K562 (cell line): ENCODE measurements at regions not wholly inside any gene's neighbourhood (a gene's known extent, or its start where the extent isn't known, plus 50 kb on each side); places are given as distances from the start of the nearest gene placed in this dataset.

Experiments used
- BCLAF1 ChIP-seq, 2 experiments: fragments of 450-650 bp in 1 of 2; IDR thresholded peaks; 2 replicates each; pipeline ENCODE4 v1.6.1; 2011 to 2017; ENCODE audit warnings: low read depth in 2 of 2, antibody characterized with exemption in 1 of 2, borderline replicate concordance in 1 of 2, low read length in 1 of 2, mild to moderate bottlenecking in 1 of 2, mixed read lengths in 1 of 2; ENCODE audit not compliant: control insufficient read depth in 1 of 2
- CC2D1A ChIP-seq: fragments of 450-650 bp; IDR thresholded peaks from 2 replicates; pipeline ENCODE4 v1.6.1; 2017; ENCODE audit warnings: mild to moderate bottlenecking
- HDAC1 ChIP-seq, 2 experiments: fragments of 450-650 bp; IDR thresholded peaks; 2 replicates each; pipeline ENCODE4 v1.6.1; 2016 to 2017; ENCODE audit warnings: inconsistent platforms in 1 of 2, mild to moderate bottlenecking in 1 of 2, moderate library complexity in 1 of 2
- HMBOX1 ChIP-seq: sonication (generic); IDR thresholded peaks from 2 replicates; pipeline ENCODE4 v1.6.1; 2016
- MCM7 ChIP-seq, 2 experiments: fragments of 450-650 bp; IDR thresholded peaks; 2 replicates each; pipeline ENCODE4 v1.6.1; 2016 to 2018
- NEUROD1 ChIP-seq: fragments of 150-350 bp; IDR thresholded peaks from 2 replicates; pipeline ENCODE4 v1.6.1; 2014; ENCODE audit warnings: borderline replicate concordance, low read length, low read depth; ENCODE audit not compliant: partially characterized antibody
- SAFB ChIP-seq: fragments of 200-400 bp; formaldehyde crosslinking; IDR thresholded peaks from 2 replicates; pipeline ENCODE4 v1.6.1; 2017; ENCODE audit warnings: low read depth, low read length, borderline replicate concordance
- SMAD1 ChIP-seq: fragments of 150-350 bp; IDR thresholded peaks from 2 replicates; pipeline ENCODE4 v1.6.1; 2014; ENCODE audit warnings: low read length, low read depth; ENCODE audit not compliant: partially characterized antibody
- SOX6 ChIP-seq: fragments of 450-650 bp; IDR thresholded peaks from 2 replicates; pipeline ENCODE4 v1.6.1; 2014; ENCODE audit warnings: mild to moderate bottlenecking
- ZBTB5 ChIP-seq: fragments of 450-650 bp; IDR thresholded peaks from 2 replicates; pipeline ENCODE4 v1.6.1; 2017; ENCODE audit warnings: antibody characterized with exemption

GRCh38 chr4:71857713-71858451 lies 74.0 kb upstream of the GC start (continued):
- TF ChIP-seq SOX6 = peak; percentile 91
- TF ChIP-seq NEUROD1 = peak; percentile 91
- TF ChIP-seq SAFB = no peak
- peak in 1 of 2 experiments; percentile 28; a peak in 1 of 4 replicates for TF ChIP-seq BCLAF1 (IDR thresholded peaks at IDR 0.05; ENCODE audit: borderline replicate concordance in 1 of 2, control insufficient read depth in 1 of 2, low read depth in 2 of 2, low read length in 1 of 2)
- TF ChIP-seq SMAD1 = peak; percentile 79
- TF ChIP-seq HMBOX1 = peak; percentile 75
- TF ChIP-seq ZBTB5 = no peak
- TF ChIP-seq MCM7 (IDR thresholded peaks at IDR 0.05) = no peak
- TF ChIP-seq HDAC1 (IDR thresholded peaks at IDR 0.05) = peak in 1 of 2 experiments; percentile 85; a peak in 2 of 4 replicates
- TF ChIP-seq CC2D1A = peak; percentile 94; the same call in 1 of the 2 replicates
